ENCODE measurements at regions not wholly inside any gene's neighbourhood (a gene's known extent, or its start where the extent isn't known, plus 50 kb on each side); places are given as distances from the start of the nearest gene placed in this dataset.

DNA sequence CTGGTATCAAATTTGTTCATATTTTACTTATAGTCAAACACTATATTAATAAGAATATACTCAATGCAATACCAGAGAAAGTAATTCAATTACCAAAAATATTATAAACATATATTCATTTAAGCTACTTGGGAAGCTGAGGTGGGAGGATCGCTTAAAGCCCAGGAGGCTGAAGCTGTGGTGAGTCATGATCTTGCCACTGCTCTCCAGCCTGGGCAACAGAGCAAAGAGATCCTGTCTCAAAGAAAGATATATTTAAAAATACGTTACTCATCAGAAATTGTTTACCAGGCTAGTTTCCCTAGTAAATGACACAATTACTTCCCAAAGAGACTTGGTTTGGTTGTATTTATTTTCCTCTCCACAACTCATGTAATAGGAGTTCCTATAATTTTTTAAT, 433.6 kb downstream of the GASK1B start:
- TF ChIP-seq, protein P1, sequence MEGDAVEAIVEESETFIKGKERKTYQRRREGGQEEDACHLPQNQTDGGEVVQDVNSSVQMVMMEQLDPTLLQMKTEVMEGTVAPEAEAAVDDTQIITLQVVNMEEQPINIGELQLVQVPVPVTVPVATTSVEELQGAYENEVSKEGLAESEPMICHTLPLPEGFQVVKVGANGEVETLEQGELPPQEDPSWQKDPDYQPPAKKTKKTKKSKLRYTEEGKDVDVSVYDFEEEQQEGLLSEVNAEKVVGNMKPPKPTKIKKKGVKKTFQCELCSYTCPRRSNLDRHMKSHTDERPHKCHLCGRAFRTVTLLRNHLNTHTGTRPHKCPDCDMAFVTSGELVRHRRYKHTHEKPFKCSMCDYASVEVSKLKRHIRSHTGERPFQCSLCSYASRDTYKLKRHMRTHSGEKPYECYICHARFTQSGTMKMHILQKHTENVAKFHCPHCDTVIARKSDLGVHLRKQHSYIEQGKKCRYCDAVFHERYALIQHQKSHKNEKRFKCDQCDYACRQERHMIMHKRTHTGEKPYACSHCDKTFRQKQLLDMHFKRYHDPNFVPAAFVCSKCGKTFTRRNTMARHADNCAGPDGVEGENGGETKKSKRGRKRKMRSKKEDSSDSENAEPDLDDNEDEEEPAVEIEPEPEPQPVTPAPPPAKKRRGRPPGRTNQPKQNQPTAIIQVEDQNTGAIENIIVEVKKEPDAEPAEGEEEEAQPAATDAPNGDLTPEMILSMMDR (conservative IDR thresholded peaks at IDR 0.05 in 1 of 2, IDR thresholded peaks at IDR 0.05 in 1 of 2; ENCODE audit: extremely low read depth in 1 of 2, insufficient read depth in 1 of 2, low read depth in 1 of 2, low read length in 2 of 2): no peak
- no peak for TF ChIP-seq EZH2 (IDR thresholded peaks at IDR 0.05; ENCODE audit: borderline replicate concordance, low read length)

Measured in mammary epithelial cell (primary cell).